IPS-20b (cell line): ENCODE measurements at regions not wholly inside any gene's neighbourhood (a gene's known extent, or its start where the extent isn't known, plus 50 kb on each side); places are given as distances from the start of the nearest gene placed in this dataset.
"Not testable (repeated sequence)": the region's sequence is repeated elsewhere in the genome, so short reads cannot be mapped to it uniquely, and the experiment has no call there.

Experiments
- H3K27ac ChIP-seq: one replicate; pipeline ENCODE4 v1.5.1; 2013; ENCODE audit warnings: low read length
- H3K27me3 ChIP-seq: 2 replicates; pipeline ENCODE4 v1.6.1; 2013; ENCODE audit warnings: mild to moderate bottlenecking, low read length, inconsistent platforms; ENCODE audit not compliant: insufficient read depth
- H3K36me3 ChIP-seq: 2 replicates; pipeline ENCODE4 v1.6.1; 2013; ENCODE audit warnings: low read depth, mild to moderate bottlenecking, inconsistent platforms, low read length, moderate library complexity; ENCODE audit not compliant: insufficient read depth
- H3K4me1 ChIP-seq: 2 replicates; pipeline ENCODE4 v1.6.1; 2013; ENCODE audit warnings: mild to moderate bottlenecking, control low read depth, inconsistent platforms, low read length, moderate library complexity; ENCODE audit not compliant: insufficient read depth
- H3K4me3 ChIP-seq: 2 replicates; pipeline ENCODE4 v1.5.1; 2013; ENCODE audit warnings: mild to moderate bottlenecking, low read length, inconsistent platforms
- H3K9ac ChIP-seq: 2 replicates; pipeline ENCODE4 v1.6.1; 2013; ENCODE audit warnings: low read depth, mild to moderate bottlenecking, inconsistent platforms, low read length, moderate library complexity
- H3K9me3 ChIP-seq: 2 replicates; pipeline ENCODE4 v1.6.1; 2013; ENCODE audit warnings: mild to moderate bottlenecking, low read depth, low read length, inconsistent platforms; ENCODE audit not compliant: insufficient read depth

- H3K4me1 ChIP-seq: no peaks in the 10 kb centered on the region
Observed at GRCh38 chr14:86372402-86372801, 842.5 kb downstream of the FLRT2 start.

DNA sequence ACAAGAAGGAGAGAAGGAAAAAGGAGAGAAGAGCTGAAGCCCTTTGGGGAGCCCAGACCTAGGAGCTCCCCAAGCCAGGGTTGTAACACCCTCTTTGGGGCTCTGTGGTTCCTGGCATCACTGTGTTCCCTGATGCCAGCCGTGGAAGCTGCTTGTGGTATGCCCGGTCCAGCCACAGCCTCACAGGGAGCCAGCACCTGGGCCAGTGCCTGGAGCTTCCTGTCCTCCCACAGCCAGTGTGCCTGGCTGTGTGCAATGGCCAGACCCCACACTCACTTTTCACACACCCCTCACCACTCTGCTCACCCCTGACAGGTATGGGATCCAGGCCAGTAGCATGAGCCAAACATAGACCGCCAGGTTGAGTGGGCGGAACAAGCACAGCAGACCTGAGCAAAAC, 834.7 kb downstream of the FLRT2 start:
- Histone ChIP-seq H3K27ac (no peak overlapping the region), H3K9ac (no peak overlapping the region), H3K9me3 (no peaks in the 10 kb centered on the region), H3K4me1 (no peaks in the 10 kb centered on the region), H3K36me3 (no peaks in the 10 kb centered on the region), H3K27me3 (no peaks in the 10 kb centered on the region), H3K4me3 (no peak overlapping the region)

More at GRCh38 chr14:86372402-86372801, 842.5 kb downstream of the FLRT2 start:
- H3K36me3 ChIP-seq: no peaks in the 10 kb centered on the region
- H3K27me3 ChIP-seq: no peaks in the 10 kb centered on the region
- H3K4me3 ChIP-seq: no peak overlapping the region
- no peak overlapping the region for H3K9ac ChIP-seq
- H3K27ac ChIP-seq: no peak overlapping the region
- H3K9me3 ChIP-seq: peaks cover 21% of the 10 kb centered on the region

GRCh38 chr14:86363576-86363975, 833.6 kb downstream of the FLRT2 start:
- Histone ChIP-seq H3K27ac (no peak overlapping the region), H3K9ac (no peak overlapping the region), H3K9me3 (no peaks in the 10 kb centered on the region), H3K36me3 (no peaks in the 10 kb centered on the region), H3K4me1 (no peaks in the 10 kb centered on the region), H3K4me3 (no peak overlapping the region), H3K27me3 (no peaks in the 10 kb centered on the region)

- no peak overlapping the region for H3K4me3 ChIP-seq
- no peak overlapping the region for H3K9ac ChIP-seq
- no peaks in the 10 kb centered on the region for H3K27me3 ChIP-seq
- no peak overlapping the region for H3K27ac ChIP-seq
- no peaks in the 10 kb centered on the region for H3K4me1 ChIP-seq
- no peaks in the 10 kb centered on the region for H3K36me3 ChIP-seq
- H3K9me3 ChIP-seq: no peaks in the 10 kb centered on the region
Observed at GRCh38 chr14:86363047-86363446, 833.1 kb downstream of the FLRT2 start.

DNA sequence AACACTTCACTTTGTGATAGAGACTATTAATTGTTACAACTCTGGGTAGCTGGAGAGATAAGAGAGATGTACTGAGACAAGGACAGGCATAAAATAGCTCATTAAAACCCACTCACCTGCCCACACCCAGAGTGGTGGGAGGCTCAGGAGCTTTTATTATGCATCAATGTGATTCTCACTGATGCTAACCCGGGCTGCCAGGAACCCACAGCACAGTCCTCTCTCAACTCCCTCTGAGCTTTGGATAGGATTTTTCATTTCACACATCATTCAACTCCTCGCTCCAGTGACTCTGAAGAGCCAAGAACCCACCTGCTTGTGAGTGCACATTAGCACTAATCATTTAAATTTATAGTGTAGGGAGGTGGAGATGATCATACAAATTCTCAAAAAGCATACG, 827.9 kb downstream of the FLRT2 start:
- Histone ChIP-seq H3K36me3 (no peaks in the 10 kb centered on the region), H3K4me3 (no peak overlapping the region), H3K9me3 (no peaks in the 10 kb centered on the region), H3K9ac (no peak overlapping the region), H3K4me1 (no peaks in the 10 kb centered on the region), H3K27ac (no peak overlapping the region), H3K27me3 (no peaks in the 10 kb centered on the region)

- H3K4me3 ChIP-seq: no peak overlapping the region
- no peak overlapping the region for H3K27ac ChIP-seq
- no peak overlapping the region for H3K9ac ChIP-seq
- H3K4me1 ChIP-seq: no peaks in the 10 kb centered on the region
- no peaks in the 10 kb centered on the region for H3K36me3 ChIP-seq
- no peaks in the 10 kb centered on the region for H3K27me3 ChIP-seq
- no peaks in the 10 kb centered on the region for H3K9me3 ChIP-seq
Observed at GRCh38 chr14:86357119-86357518, 827.2 kb downstream of the FLRT2 start.

GRCh38 chr14:86346818-86347384, 817.0 kb downstream of the FLRT2 start:
- no peaks in the 10 kb centered on the region for H3K9me3 ChIP-seq
- H3K9ac ChIP-seq: no peak overlapping the region
- no peaks in the 10 kb centered on the region for H3K36me3 ChIP-seq
- H3K27ac ChIP-seq: no peak overlapping the region
- H3K4me1 ChIP-seq: no peaks in the 10 kb centered on the region
- no peak overlapping the region for H3K4me3 ChIP-seq
- H3K27me3 ChIP-seq: no peaks in the 10 kb centered on the region

GRCh38 chr14:86334355-86334754, 804.4 kb downstream of the FLRT2 start:
- no peak overlapping the region for H3K27ac ChIP-seq
- H3K4me1 ChIP-seq: no peaks in the 10 kb centered on the region
- H3K9me3 ChIP-seq: no peaks in the 10 kb centered on the region
- no peaks in the 10 kb centered on the region for H3K27me3 ChIP-seq
- H3K4me3 ChIP-seq: no peak overlapping the region
- no peaks in the 10 kb centered on the region for H3K36me3 ChIP-seq
- H3K9ac ChIP-seq: no peak overlapping the region

GRCh38 chr14:86333493-86333892, 803.5 kb downstream of the FLRT2 start:
- Histone ChIP-seq H3K9ac (no peak overlapping the region), H3K4me1 (no peaks in the 10 kb centered on the region), H3K4me3 (no peak overlapping the region), H3K9me3 (no peaks in the 10 kb centered on the region), H3K27me3 (no peaks in the 10 kb centered on the region), H3K36me3 (no peaks in the 10 kb centered on the region), H3K27ac (no peak overlapping the region)

DNA sequence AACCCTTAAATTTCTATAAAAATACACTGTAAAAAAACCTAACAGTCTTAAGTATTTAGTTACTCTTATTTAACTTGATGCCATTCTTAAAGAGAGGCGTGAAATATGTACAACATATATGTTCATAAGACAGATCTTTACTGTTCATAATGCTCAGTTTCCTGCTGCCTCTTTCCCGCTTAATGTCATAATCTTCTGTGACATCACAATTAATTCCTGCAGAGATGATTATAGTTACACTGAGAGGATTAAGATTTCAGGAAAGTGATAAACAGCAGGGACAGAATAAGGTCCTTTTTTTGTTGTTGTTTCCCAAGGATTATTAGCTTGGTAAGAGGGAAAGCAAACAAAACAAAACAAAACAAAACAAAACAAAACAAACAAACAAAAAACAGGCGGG, 801.4 kb downstream of the FLRT2 start:
- H3K4me1 ChIP-seq: no peaks in the 10 kb centered on the region

DNA sequence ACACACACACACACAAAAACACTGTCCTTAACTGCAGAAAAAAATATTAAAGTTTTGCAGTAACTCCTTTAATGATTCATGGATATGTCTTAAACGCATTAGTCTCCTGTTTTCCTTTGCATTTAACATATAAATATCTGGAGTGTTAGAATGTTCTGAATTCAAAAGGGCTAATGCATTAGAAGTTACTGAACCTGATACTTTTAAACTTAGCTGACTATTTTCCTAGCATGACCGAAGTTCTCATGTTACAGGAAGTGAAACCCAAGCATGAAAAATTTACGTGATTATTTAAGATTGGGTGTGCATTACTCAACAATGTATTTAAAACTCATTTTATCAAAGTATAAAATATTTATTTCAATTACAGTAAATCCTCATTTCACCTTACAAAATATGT, 791.2 kb downstream of the FLRT2 start:
- H3K4me3 ChIP-seq: no peak overlapping the region
- no peaks in the 10 kb centered on the region for H3K9me3 ChIP-seq
- H3K4me1 ChIP-seq: no peaks in the 10 kb centered on the region
- no peaks in the 10 kb centered on the region for H3K27me3 ChIP-seq
- no peak overlapping the region for H3K9ac ChIP-seq
- H3K36me3 ChIP-seq: no peaks in the 10 kb centered on the region
- no peak overlapping the region for H3K27ac ChIP-seq

More for the DNA sequence above, 801.4 kb downstream of the FLRT2 start:
- H3K9me3 ChIP-seq: no peaks in the 10 kb centered on the region
- H3K27me3 ChIP-seq: no peaks in the 10 kb centered on the region
- H3K9ac ChIP-seq: no peak overlapping the region
- H3K36me3 ChIP-seq: no peaks in the 10 kb centered on the region
- H3K4me3 ChIP-seq: no peak overlapping the region
- H3K27ac ChIP-seq: no peak overlapping the region

GRCh38 chr14:86312154-86312665, 782.3 kb downstream of the FLRT2 start:
- H3K4me3 ChIP-seq, H3K36me3 ChIP-seq, H3K27ac ChIP-seq, H3K9me3 ChIP-seq, H3K27me3 ChIP-seq, H3K4me1 ChIP-seq, H3K9ac ChIP-seq: not testable (repeated sequence)
